ENCODE measurements at regions not wholly inside any gene's neighbourhood (a gene's known extent, or its start where the extent isn't known, plus 50 kb on each side); places are given as distances from the start of the nearest gene placed in this dataset.

- RAD21 ChIA-PET (ENCODE audit: low non-redundant PET in 1 of 2, low total read pairs in 2 of 2, uncharacterized antibody in 2 of 2, unreplicated experiment in 2 of 2) = no interaction called here
- CTCF ChIA-PET = no interaction called here
Observed at GRCh38 chr5:161190778-161191177, 338.8 kb upstream of the ATP10B start.

More at GRCh38 chr5:161190778-161191177, 338.8 kb upstream of the ATP10B start:
- H3K36me3 ChIP-seq (ENCODE audit: control insufficient read depth in 1 of 2, insufficient read depth in 2 of 2, low read length in 2 of 2) = no peaks in the 10 kb centered on the region
- H3K9ac ChIP-seq (ENCODE audit: low read length) = no peak overlapping the region
- no peak for TF ChIP-seq CTCF (IDR thresholded peaks at IDR 0.05 in 2 of 3, conservative IDR thresholded peaks at IDR 0.05 in 1 of 3; ENCODE audit: borderline replicate concordance in 1 of 3, insufficient read depth in 1 of 3, low read depth in 2 of 3, low read length in 2 of 3)
- no peak for TF ChIP-seq CEBPB (IDR thresholded peaks at IDR 0.05; ENCODE audit: low read depth)
- no peak for TF ChIP-seq JUND (IDR thresholded peaks at IDR 0.05)
- TF ChIP-seq POLR2A (IDR thresholded peaks at IDR 0.05; ENCODE audit: borderline replicate concordance, extremely low read depth, insufficient read depth, insufficient read length) = no peak
- TF ChIP-seq FOSL1 (IDR thresholded peaks at IDR 0.05; ENCODE audit: low read depth) = no peak
- TF ChIP-seq YY1 (IDR thresholded peaks at IDR 0.05; ENCODE audit: extremely low read depth, insufficient replicate concordance, low read depth, low read length) = no peak
- no peak for TF ChIP-seq CBX3 (IDR thresholded peaks at IDR 0.05; ENCODE audit: low read depth)
- TF ChIP-seq ATF3 (IDR thresholded peaks at IDR 0.05) = no peak
- DNase-seq (ENCODE audit: low read depth, low spot score) (no peak), ATAC-seq (no peak)
- H2AFZ ChIP-seq (ENCODE audit: low read depth, low read length, poor library complexity, severe bottlenecking) = no peak overlapping the region
- H3K79me2 ChIP-seq (ENCODE audit: insufficient read depth, low read length) = no peaks in the 10 kb centered on the region
- H4K20me1 ChIP-seq (ENCODE audit: insufficient read depth) = no peaks in the 10 kb centered on the region
- H3K4me2 ChIP-seq (ENCODE audit: low read length) = no peak overlapping the region
- peaks cover 0 to 4% of the 10 kb centered on the region in 2 experiments; a peak in 2 of 4 replicates for H3K9me3 ChIP-seq (ENCODE audit: control insufficient read depth in 1 of 2, insufficient read depth in 1 of 2, low read depth in 1 of 2, low read length in 2 of 2)
- intact Hi-C loops (cut with micrococcal nuclease) = no loop called here
- no peaks in the 10 kb centered on the region for H3K4me1 ChIP-seq (ENCODE audit: control insufficient read depth in 1 of 2, insufficient read depth in 2 of 2, low read length in 2 of 2)
- H3K4me3 ChIP-seq (replicated peaks in 1 of 2; ENCODE audit: low read depth in 1 of 2, low read length in 2 of 2) = no peak overlapping the region
- no peaks in the 10 kb centered on the region for H3K9me2 ChIP-seq (ENCODE audit: insufficient read depth)
- POLR2A ChIA-PET = no interaction called here
- BruUV-seq (replicated peaks) = no TSS peak
- H3K27me3 ChIP-seq (ENCODE audit: insufficient read depth, low read length) = no peaks in the 10 kb centered on the region
- H3K27ac ChIP-seq (ENCODE audit: low read depth, low read length) = no peak overlapping the region

Measured in HCT116 (cell line).